ENCODE measurements at regions not wholly inside any gene's neighbourhood (a gene's known extent, or its start where the extent isn't known, plus 50 kb on each side); places are given as distances from the start of the nearest gene placed in this dataset.

DNA sequence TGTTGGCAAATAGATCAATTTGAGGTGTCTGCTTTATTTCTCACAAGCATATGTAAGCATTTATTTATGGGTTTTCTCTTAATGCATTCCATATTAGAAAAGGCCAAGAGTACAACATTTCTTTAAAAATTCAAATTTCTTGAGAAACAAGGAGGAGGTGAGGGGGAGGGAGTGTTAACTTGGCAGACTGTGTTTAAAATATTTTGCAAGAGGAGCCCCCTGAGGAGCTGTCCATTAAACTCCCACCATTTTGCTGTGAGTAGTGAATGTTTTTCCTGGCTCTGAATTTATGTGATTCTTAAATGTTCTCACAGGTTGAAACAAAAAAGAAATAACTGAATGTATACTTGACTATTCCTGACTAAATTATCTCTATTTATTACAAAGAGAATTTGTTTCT lies 363.8 kb downstream of the PTPRC start:
- H3K36me3 ChIP-seq: no peaks in the 10 kb centered on the region
- no peak for TF ChIP-seq POLR2A (IDR thresholded peaks at IDR 0.05)
- TF ChIP-seq, protein P1, sequence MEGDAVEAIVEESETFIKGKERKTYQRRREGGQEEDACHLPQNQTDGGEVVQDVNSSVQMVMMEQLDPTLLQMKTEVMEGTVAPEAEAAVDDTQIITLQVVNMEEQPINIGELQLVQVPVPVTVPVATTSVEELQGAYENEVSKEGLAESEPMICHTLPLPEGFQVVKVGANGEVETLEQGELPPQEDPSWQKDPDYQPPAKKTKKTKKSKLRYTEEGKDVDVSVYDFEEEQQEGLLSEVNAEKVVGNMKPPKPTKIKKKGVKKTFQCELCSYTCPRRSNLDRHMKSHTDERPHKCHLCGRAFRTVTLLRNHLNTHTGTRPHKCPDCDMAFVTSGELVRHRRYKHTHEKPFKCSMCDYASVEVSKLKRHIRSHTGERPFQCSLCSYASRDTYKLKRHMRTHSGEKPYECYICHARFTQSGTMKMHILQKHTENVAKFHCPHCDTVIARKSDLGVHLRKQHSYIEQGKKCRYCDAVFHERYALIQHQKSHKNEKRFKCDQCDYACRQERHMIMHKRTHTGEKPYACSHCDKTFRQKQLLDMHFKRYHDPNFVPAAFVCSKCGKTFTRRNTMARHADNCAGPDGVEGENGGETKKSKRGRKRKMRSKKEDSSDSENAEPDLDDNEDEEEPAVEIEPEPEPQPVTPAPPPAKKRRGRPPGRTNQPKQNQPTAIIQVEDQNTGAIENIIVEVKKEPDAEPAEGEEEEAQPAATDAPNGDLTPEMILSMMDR (IDR thresholded peaks at IDR 0.05): no peak
- H3K27me3 ChIP-seq: no peaks in the 10 kb centered on the region
- no peak overlapping the region for H3K27ac ChIP-seq
- H3K4me1 ChIP-seq: no peaks in the 10 kb centered on the region
- no peaks in the 10 kb centered on the region for H3K9me3 ChIP-seq
- DNase-seq: no peak
- no peak overlapping the region for H3K4me3 ChIP-seq

DNA sequence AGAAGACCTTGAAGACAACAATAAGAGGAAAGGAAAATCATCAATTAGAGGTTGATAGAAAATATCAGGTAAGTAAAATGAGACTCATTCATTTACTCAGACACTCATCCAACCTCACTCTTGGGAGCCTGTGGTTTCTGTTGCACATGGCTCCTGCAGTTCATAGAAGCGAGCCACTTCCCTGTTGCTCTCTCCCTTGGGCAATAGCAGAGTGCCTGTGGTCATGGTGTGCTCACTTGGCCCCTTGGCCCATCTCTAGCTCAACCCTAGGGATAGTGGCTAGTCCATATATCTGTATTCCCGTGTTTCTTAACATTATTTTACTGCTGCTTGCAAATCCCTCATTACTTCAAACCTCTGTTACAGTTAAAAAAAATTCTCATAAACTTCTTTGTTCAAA lies 368.6 kb downstream of the PTPRC start:
- DNase-seq: no peak
- Histone ChIP-seq H3K27me3 (no peaks in the 10 kb centered on the region), H3K4me3 (no peak overlapping the region), H3K9me3 (no peaks in the 10 kb centered on the region), H3K27ac (no peak overlapping the region), H3K4me1 (no peaks in the 10 kb centered on the region), H3K36me3 (no peaks in the 10 kb centered on the region)
- TF ChIP-seq POLR2A (IDR thresholded peaks at IDR 0.05): no peak
- TF ChIP-seq, protein P1 (IDR thresholded peaks at IDR 0.05): no peak

DNA sequence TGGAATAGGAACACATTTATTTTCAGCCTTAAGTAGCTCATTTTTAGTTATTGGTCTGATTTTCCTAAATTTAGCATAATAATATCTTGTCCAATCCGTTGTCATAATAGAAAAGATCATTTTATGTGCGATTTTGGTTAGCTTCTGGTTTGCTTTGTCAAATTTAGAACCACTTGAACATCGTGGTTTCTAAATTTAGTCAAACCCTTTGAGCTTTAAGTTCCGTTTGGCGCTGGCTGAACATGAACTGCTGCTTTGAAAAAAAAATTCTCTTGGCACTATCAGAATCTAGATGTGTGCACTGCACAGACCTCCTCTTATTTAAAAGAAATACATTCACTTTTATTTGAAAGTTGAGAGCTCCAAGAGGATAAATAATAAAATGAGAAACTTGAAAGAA lies 370.6 kb downstream of the PTPRC start:
- Histone ChIP-seq H3K4me3 (no peak overlapping the region), H3K27ac (no peak overlapping the region), H3K36me3 (no peaks in the 10 kb centered on the region), H3K4me1 (no peaks in the 10 kb centered on the region), H3K9me3 (no peaks in the 10 kb centered on the region), H3K27me3 (no peaks in the 10 kb centered on the region)
- TF ChIP-seq, protein P1 (IDR thresholded peaks at IDR 0.05): no peak
- no peak for TF ChIP-seq POLR2A (IDR thresholded peaks at IDR 0.05)
- no peak for DNase-seq

DNA sequence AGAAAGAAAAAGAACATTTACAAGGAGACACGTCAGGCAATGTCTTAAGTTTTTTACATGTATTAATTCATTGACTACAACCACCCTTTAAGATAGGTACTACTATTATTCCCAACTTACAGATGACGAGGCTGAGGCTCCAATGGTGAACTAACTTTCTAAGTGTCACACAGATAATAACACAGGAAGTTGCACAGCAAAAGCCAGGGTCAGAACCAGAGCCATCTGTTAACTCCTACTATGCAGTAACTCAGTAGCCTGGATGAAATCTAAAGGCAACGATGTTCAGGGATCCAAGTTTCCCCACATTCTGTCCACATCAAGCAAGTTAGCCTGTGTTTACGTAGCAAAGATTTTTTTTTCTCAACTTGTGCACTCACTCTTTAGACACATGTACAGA lies 371.7 kb downstream of the PTPRC start:
- H3K27me3 ChIP-seq: no peaks in the 10 kb centered on the region
- no peak for TF ChIP-seq POLR2A (IDR thresholded peaks at IDR 0.05)
- TF ChIP-seq, protein P1 (IDR thresholded peaks at IDR 0.05): no peak
- H3K4me1 ChIP-seq: no peaks in the 10 kb centered on the region
- no peaks in the 10 kb centered on the region for H3K36me3 ChIP-seq
- no peak overlapping the region for H3K4me3 ChIP-seq
- no peak overlapping the region for H3K27ac ChIP-seq
- DNase-seq: no peak
- no peaks in the 10 kb centered on the region for H3K9me3 ChIP-seq

DNA sequence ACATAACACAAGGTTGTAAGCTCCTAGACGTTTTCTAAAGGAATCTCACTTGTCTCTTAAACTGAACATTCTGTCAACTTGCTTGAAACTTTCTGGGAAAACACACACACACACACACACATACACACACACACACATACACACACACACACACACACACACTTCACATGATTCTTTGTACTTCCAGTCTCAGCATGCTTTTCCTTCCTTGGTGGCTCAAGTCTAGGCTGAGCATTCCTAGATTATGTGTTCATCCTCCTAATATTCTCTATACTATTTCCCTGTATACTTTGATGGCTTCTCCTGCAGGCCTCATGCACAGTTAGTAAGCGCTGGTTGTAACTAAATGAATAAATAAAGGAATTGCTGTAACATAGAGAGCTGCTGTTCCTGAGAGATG lies 372.1 kb downstream of the PTPRC start:
- Histone ChIP-seq H3K27me3 (no peaks in the 10 kb centered on the region), H3K4me3 (no peak overlapping the region), H3K27ac (no peak overlapping the region), H3K4me1 (no peaks in the 10 kb centered on the region), H3K9me3 (no peaks in the 10 kb centered on the region), H3K36me3 (no peaks in the 10 kb centered on the region)
- no peak for TF ChIP-seq POLR2A (IDR thresholded peaks at IDR 0.05)
- TF ChIP-seq, protein P1 (IDR thresholded peaks at IDR 0.05): no peak
- no peak for DNase-seq

DNA sequence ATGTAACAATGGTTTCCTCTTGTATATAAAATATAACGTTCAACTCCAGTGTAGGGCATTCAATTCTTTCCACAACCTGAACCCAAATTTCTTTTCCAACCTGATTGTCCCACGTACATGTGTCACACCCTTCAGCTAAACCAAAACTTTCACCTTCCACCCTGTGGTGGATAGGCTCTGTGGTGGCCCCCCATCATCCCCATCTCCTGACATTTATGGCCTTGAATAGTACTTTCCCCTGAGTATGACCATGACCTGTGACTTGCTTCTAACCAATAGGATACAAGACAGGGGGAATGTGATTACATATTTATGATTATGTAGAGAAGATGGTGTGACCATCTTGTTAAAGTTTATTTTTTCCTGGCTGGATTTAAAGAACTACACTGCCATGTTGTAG lies 377.0 kb downstream of the PTPRC start:
- no peaks in the 10 kb centered on the region for H3K36me3 ChIP-seq
- DNase-seq: no peak
- H3K27ac ChIP-seq: no peak overlapping the region
- H3K4me3 ChIP-seq: no peak overlapping the region
- no peaks in the 10 kb centered on the region for H3K9me3 ChIP-seq
- H3K4me1 ChIP-seq: no peaks in the 10 kb centered on the region
- H3K27me3 ChIP-seq: no peaks in the 10 kb centered on the region
- TF ChIP-seq, protein P1 (IDR thresholded peaks at IDR 0.05): no peak
- no peak for TF ChIP-seq POLR2A (IDR thresholded peaks at IDR 0.05)

Measured in Peyer's patch (tissue), 4 donors.